ENCODE measurements at regions not wholly inside any gene's neighbourhood (a gene's known extent, or its start where the extent isn't known, plus 50 kb on each side); places are given as distances from the start of the nearest gene placed in this dataset.
"Not testable (repeated sequence)": the region's sequence is repeated elsewhere in the genome, so short reads cannot be mapped to it uniquely, and the experiment has no call there.

DNA sequence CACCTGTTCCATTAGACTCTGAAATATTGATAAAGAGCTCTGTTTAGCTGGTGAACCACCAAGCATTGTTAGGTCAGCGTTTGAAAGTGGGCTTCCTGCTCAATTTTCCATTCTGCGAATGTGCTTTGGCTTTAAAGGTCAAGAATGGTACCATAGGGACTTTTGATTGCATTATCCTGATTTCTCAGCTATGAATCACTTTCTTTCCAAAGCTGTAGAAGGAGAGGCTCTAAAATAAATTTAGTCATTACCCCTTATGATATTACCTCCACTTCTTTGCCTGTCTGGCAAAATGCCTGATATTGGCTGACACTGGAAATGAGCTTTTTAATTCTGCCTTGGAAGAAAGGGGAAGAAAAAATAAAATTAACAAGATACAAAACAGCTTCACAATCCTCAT is 237.2 kb upstream of the CTNND2 start:
- DNase-seq (ENCODE audit: low spot score), result no peak
- no peak overlapping the region for H3K4me3 ChIP-seq (ENCODE audit: low read depth, low read length, poor library complexity, severe bottlenecking)
- CTCF ChIA-PET (ENCODE audit: unreplicated experiment), result no interaction called here
- no peaks in the 10 kb centered on the region for H3K4me1 ChIP-seq (ENCODE audit: insufficient read depth, low read length, poor library complexity, severe bottlenecking)
- H4K20me1 ChIP-seq (ENCODE audit: insufficient read depth, low read length), result no peaks in the 10 kb centered on the region
- H3K9me2 ChIP-seq (ENCODE audit: insufficient read depth, low read length), result no peaks in the 10 kb centered on the region
- no peak overlapping the region for H3K27ac ChIP-seq (ENCODE audit: low read depth, low read length, poor library complexity, severe bottlenecking)
- intact Hi-C loops (cut with micrococcal nuclease; ENCODE audit: unreplicated experiment), result no loop called here
- TF ChIP-seq, protein P1, sequence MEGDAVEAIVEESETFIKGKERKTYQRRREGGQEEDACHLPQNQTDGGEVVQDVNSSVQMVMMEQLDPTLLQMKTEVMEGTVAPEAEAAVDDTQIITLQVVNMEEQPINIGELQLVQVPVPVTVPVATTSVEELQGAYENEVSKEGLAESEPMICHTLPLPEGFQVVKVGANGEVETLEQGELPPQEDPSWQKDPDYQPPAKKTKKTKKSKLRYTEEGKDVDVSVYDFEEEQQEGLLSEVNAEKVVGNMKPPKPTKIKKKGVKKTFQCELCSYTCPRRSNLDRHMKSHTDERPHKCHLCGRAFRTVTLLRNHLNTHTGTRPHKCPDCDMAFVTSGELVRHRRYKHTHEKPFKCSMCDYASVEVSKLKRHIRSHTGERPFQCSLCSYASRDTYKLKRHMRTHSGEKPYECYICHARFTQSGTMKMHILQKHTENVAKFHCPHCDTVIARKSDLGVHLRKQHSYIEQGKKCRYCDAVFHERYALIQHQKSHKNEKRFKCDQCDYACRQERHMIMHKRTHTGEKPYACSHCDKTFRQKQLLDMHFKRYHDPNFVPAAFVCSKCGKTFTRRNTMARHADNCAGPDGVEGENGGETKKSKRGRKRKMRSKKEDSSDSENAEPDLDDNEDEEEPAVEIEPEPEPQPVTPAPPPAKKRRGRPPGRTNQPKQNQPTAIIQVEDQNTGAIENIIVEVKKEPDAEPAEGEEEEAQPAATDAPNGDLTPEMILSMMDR (conservative IDR thresholded peaks at IDR 0.05; ENCODE audit: low read length), result no peak
- TF ChIP-seq EZH2phosphoT487 (IDR thresholded peaks at IDR 0.05; ENCODE audit: borderline replicate concordance, low read depth, low read length), result no peak
- BruUV-seq (replicated peaks), result no TSS peak
- POLR2A ChIA-PET, result interaction anchor here (0.7 to 1.1 kb wide), 2 partner anchors 18 to 1043 kb away, joined by 3 to 4 read pairs; no protein-coding TSS in a partner anchor
- H3K79me2 ChIP-seq (ENCODE audit: insufficient read depth, low read depth, low read length), result no peaks in the 10 kb centered on the region
- no peaks in the 10 kb centered on the region for H3K36me3 ChIP-seq (ENCODE audit: insufficient read depth, low read length)
- no peak overlapping the region for H2AFZ ChIP-seq (ENCODE audit: low read length)
- H3K4me2 ChIP-seq (ENCODE audit: low read length), result no peak overlapping the region
- no peaks in the 10 kb centered on the region for H3K9me3 ChIP-seq (ENCODE audit: low read length)

DNA sequence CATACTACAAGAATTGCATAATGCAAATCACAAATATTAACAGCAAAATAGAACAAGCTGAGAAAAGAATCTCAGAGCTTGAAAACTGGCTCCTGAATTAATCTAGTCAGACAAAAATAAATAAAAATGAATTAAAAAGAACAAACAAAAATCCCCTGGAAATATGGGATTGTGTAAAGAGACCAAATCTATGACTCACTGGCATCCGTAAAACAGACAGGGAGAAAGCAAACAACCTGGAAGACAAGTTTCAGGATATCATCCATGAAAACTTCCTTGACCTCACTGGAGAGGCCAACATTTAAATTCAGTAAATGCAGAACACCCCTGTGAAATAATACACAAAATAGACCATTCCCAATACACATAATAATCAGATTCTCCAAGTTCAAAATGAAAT is 229.3 kb upstream of the CTNND2 start:
- POLR2A ChIA-PET, result no interaction called here
- no peaks in the 10 kb centered on the region for H3K79me2 ChIP-seq (ENCODE audit: insufficient read depth, low read depth, low read length)
- no peak overlapping the region for H3K4me3 ChIP-seq (ENCODE audit: low read depth, low read length, poor library complexity, severe bottlenecking)
- intact Hi-C loops (cut with micrococcal nuclease; ENCODE audit: unreplicated experiment), result no loop called here
- H2AFZ ChIP-seq (ENCODE audit: low read length), result no peak overlapping the region
- H3K27ac ChIP-seq (ENCODE audit: low read depth, low read length, poor library complexity, severe bottlenecking), result no peak overlapping the region
- TF ChIP-seq, protein P1 (conservative IDR thresholded peaks at IDR 0.05; ENCODE audit: low read length), result no peak
- TF ChIP-seq EZH2phosphoT487 (IDR thresholded peaks at IDR 0.05; ENCODE audit: borderline replicate concordance, low read depth, low read length), result no peak
- H3K4me1 ChIP-seq (ENCODE audit: insufficient read depth, low read length, poor library complexity, severe bottlenecking), result no peaks in the 10 kb centered on the region
- no peak for DNase-seq (ENCODE audit: low spot score)
- CTCF ChIA-PET (ENCODE audit: unreplicated experiment), result interaction anchor here (0.6 kb wide), 1 partner anchor 798 kb away, joined by 3 read pairs; no protein-coding TSS in a partner anchor
- H3K9me3 ChIP-seq (ENCODE audit: low read length), result no peaks in the 10 kb centered on the region
- no TSS peak for BruUV-seq (replicated peaks)
- no peaks in the 10 kb centered on the region for H4K20me1 ChIP-seq (ENCODE audit: insufficient read depth, low read length)
- H3K4me2 ChIP-seq (ENCODE audit: low read length), result no peak overlapping the region
- H3K36me3 ChIP-seq (ENCODE audit: insufficient read depth, low read length), result no peaks in the 10 kb centered on the region
- H3K9me2 ChIP-seq (ENCODE audit: insufficient read depth, low read length), result no peaks in the 10 kb centered on the region

DNA sequence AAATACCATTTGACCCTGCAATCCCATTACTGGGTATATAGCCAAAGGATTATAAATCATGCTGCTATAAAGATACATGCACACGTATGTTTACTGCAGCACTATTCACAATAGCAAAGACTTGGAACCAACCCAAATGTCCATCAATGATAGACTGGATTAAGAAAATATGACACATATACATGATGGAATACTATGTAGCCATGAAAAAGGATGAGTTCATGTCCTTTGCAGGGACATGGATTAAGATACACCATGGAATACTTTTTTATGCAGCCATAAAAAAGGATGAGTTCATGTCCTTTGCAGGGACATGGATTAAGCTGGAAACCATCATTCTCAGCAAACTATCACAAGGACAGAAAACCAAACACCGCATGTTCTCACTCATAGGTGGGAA is 226.8 kb upstream of the CTNND2 start:
- H3K9me2 ChIP-seq (ENCODE audit: insufficient read depth, low read length); H3K27ac ChIP-seq (ENCODE audit: low read depth, low read length, poor library complexity, severe bottlenecking); CTCF ChIA-PET (ENCODE audit: unreplicated experiment); DNase-seq (ENCODE audit: low spot score); H3K9me3 ChIP-seq (ENCODE audit: low read length); POLR2A ChIA-PET; intact Hi-C loops (cut with micrococcal nuclease; ENCODE audit: unreplicated experiment); BruUV-seq (replicated peaks); H3K4me1 ChIP-seq (ENCODE audit: insufficient read depth, low read length, poor library complexity, severe bottlenecking); H3K36me3 ChIP-seq (ENCODE audit: insufficient read depth, low read length); H3K79me2 ChIP-seq (ENCODE audit: insufficient read depth, low read depth, low read length); H3K4me3 ChIP-seq (ENCODE audit: low read depth, low read length, poor library complexity, severe bottlenecking); H4K20me1 ChIP-seq (ENCODE audit: insufficient read depth, low read length); H2AFZ ChIP-seq (ENCODE audit: low read length); H3K4me2 ChIP-seq (ENCODE audit: low read length): not testable (repeated sequence)
